GM23338 (cell line): ENCODE measurements at regions not wholly inside any gene's neighbourhood (a gene's known extent, or its start where the extent isn't known, plus 50 kb on each side); places are given as distances from the start of the nearest gene placed in this dataset.

Experiments
- CREB1 ChIP-seq: fragments of 250-450 bp; sonication (Bioruptor Pico); IDR thresholded peaks from 2 replicates; pipeline ENCODE4 v1.5.0; 2020; ENCODE audit warnings: low read depth, mild to moderate bottlenecking, moderate library complexity
- CTCF ChIP-seq, 2 experiments: fragments of 200-600 bp in 1 of 2; sonication (generic) in 1 of 2; conservative IDR thresholded peaks; 2 replicates each; pipeline versions ENCODE4 v1.5.1 to v1.6.1; 2016 to 2017; ENCODE audit warnings: antibody characterized with exemption in 2 of 2, low read depth in 2 of 2, mild to moderate bottlenecking in 2 of 2, moderate library complexity in 1 of 2
- ETS1 ChIP-seq: IDR thresholded peaks from 2 replicates; pipeline ENCODE4 v1.6.1; 2016; ENCODE audit warnings: antibody characterized with exemption
- EZH2 ChIP-seq: fragments of 200-600 bp; sonication (generic); IDR thresholded peaks from one replicate; pipeline ENCODE4 v1.8.0; 2017; ENCODE audit warnings: antibody characterized with exemption, mild to moderate bottlenecking, low read depth; ENCODE audit not compliant: unreplicated experiment
- EZH2phosphoT487 ChIP-seq: fragments of 200-600 bp; sonication (generic); IDR thresholded peaks from one replicate; pipeline ENCODE4 v1.8.1; 2018; ENCODE audit warnings: antibody characterized with exemption; ENCODE audit not compliant: unreplicated experiment
- JUNB ChIP-seq: IDR thresholded peaks from one replicate; pipeline ENCODE4 v1.6.1; 2016; ENCODE audit warnings: antibody characterized with exemption; ENCODE audit not compliant: unreplicated experiment
- NANOG ChIP-seq: IDR thresholded peaks from 2 replicates; pipeline ENCODE4 v1.6.1; 2016; ENCODE audit warnings: antibody characterized with exemption, borderline replicate concordance
- POLR2AphosphoS5 ChIP-seq: IDR thresholded peaks from 2 replicates; pipeline ENCODE4 v1.6.1; 2016; ENCODE audit warnings: antibody characterized with exemption, low read depth
- REST ChIP-seq: IDR thresholded peaks from one replicate; pipeline ENCODE4 v1.6.1; 2018; ENCODE audit warnings: antibody characterized with exemption; ENCODE audit not compliant: unreplicated experiment
- STAT1 ChIP-seq: IDR thresholded peaks from one replicate; pipeline ENCODE4 v1.6.1; 2016; ENCODE audit warnings: antibody characterized with exemption; ENCODE audit not compliant: unreplicated experiment
- ZNF114 ChIP-seq: fragments of 250-450 bp; sonication (Bioruptor Pico); IDR thresholded peaks from 2 replicates; pipeline ENCODE4 v1.5.0; 2020; ENCODE audit warnings: mild to moderate bottlenecking, moderate library complexity
- ZNF331 ChIP-seq: fragments of 250-450 bp; sonication (Bioruptor Pico); IDR thresholded peaks from 2 replicates; pipeline ENCODE4 v1.5.0; 2020; ENCODE audit warnings: low read depth, mild to moderate bottlenecking, moderate library complexity
- ZNF462 ChIP-seq: fragments of 250-450 bp; sonication (Bioruptor Pico); IDR thresholded peaks from 2 replicates; pipeline ENCODE4 v1.5.0; 2020; ENCODE audit warnings: mild to moderate bottlenecking, moderate library complexity

GRCh38 chr1:213929398-213929797 lies 58.4 kb upstream of the PROX1 start:
- TF ChIP-seq CTCF (conservative IDR thresholded peaks at IDR 0.05; ENCODE audit: low read depth in 2 of 2) (no peak), ETS1 (no peak), EZH2 (no peak), EZH2phosphoT487 (no peak), POLR2AphosphoS5 (no peak), REST (no peak), CREB1 (no peak), STAT1 (no peak), JUNB (no peak), ZNF114 (CRISPR knock-in tag) (no peak), ZNF331 (no peak), ZNF462 (CRISPR knock-in tag) (no peak), NANOG (no peak)
